A673 (cell line): ENCODE measurements at regions not wholly inside any gene's neighbourhood (a gene's known extent, or its start where the extent isn't known, plus 50 kb on each side); places are given as distances from the start of the nearest gene placed in this dataset.

ENCODE experiments used
- BruUV-seq: library from RNA; stranded (reverse); fragments of 400-500 nt; replicated peaks from 2 replicates; lab custom pipeline; 2021; lab: Mats Ljungman, UMichigan
- CTCF ChIA-PET: fragments of 300-600 bp; sonication (Branson Sonifier 250); formaldehyde crosslinking; loops from one replicate; lab custom pipeline; 2022; ENCODE audit warnings: antibody characterized with exemption; lab: Charles Lee
- POLR2A ChIA-PET: fragments of 300-600 bp; sonication (Branson Sonifier 250); formaldehyde crosslinking; loops from one replicate; lab custom pipeline; 2022; ENCODE audit warnings: antibody characterized with exemption; ENCODE audit not compliant: low non-redundant PET; lab: Charles Lee
- DNase-seq: peaks from one replicate; pipeline ENCODE4 v3.0.0-alpha.2; 2015; ENCODE audit warnings: low spot score
- H3K27ac ChIP-seq: fragments of 200-600 bp; sonication (generic); 2 replicates; pipeline ENCODE4 v1.5.1; 2016; ENCODE audit warnings: mixed run types, low read depth, mild to moderate bottlenecking, mixed read lengths, antibody characterized with exemption, low read length; ENCODE audit not compliant: poor library complexity, severe bottlenecking
- H3K27me3 ChIP-seq: fragments of 200-600 bp; sonication (generic); replicated peaks from 2 replicates; pipeline ENCODE4 v1.6.1; 2017; ENCODE audit warnings: mixed run types, low read depth, mild to moderate bottlenecking, mixed read lengths, antibody characterized with exemption, low read length; ENCODE audit not compliant: insufficient read depth, poor library complexity
- H3K36me3 ChIP-seq: fragments of 200-600 bp; sonication (generic); 2 replicates; pipeline ENCODE4 v1.6.1; 2016; ENCODE audit warnings: mixed run types, mild to moderate bottlenecking, mixed read lengths, antibody characterized with exemption, low read length; ENCODE audit not compliant: insufficient read depth, poor library complexity, severe bottlenecking
- H3K4me1 ChIP-seq: fragments of 200-600 bp; sonication (generic); 2 replicates; pipeline ENCODE4 v1.6.1; 2017; ENCODE audit warnings: mixed run types, mild to moderate bottlenecking, mixed read lengths, antibody characterized with exemption, low read length; ENCODE audit not compliant: insufficient read depth, poor library complexity, severe bottlenecking
- H3K4me3 ChIP-seq: fragments of 200-600 bp; sonication (generic); 2 replicates; pipeline ENCODE4 v1.5.1; 2016; ENCODE audit warnings: low read depth, mixed run types, mild to moderate bottlenecking, mixed read lengths, low read length; ENCODE audit not compliant: poor library complexity, severe bottlenecking
- H3K9me3 ChIP-seq: fragments of 200-600 bp; sonication (generic); 2 replicates; pipeline ENCODE4 v1.6.1; 2016; ENCODE audit warnings: mixed run types, low read depth, mild to moderate bottlenecking, mixed read lengths, antibody characterized with exemption, low read length; ENCODE audit not compliant: poor library complexity, severe bottlenecking
- CTCF ChIP-seq: fragments of 300-800, 200-600 bp; sonication (generic); conservative IDR thresholded peaks from 2 replicates; pipeline ENCODE4 v1.5.1; 2017; ENCODE audit warnings: low read depth, mild to moderate bottlenecking, antibody characterized with exemption, low read length, moderate library complexity, mixed read lengths
- EZH2 ChIP-seq: fragments of 200-600 bp; sonication (generic); IDR thresholded peaks from 2 replicates; pipeline ENCODE4 v1.6.1; 2017; ENCODE audit warnings: borderline replicate concordance, low read depth, mild to moderate bottlenecking, mixed read lengths, antibody characterized with exemption, low read length; ENCODE audit not compliant: poor library complexity, severe bottlenecking
- intact Hi-C: fragments of 100-400 bp; cut with micrococcal nuclease; formaldehyde crosslinking; loops from one replicate; pipeline ENCODE4 v1.10.0; 2022; ENCODE audit not compliant: unreplicated experiment

- peak; percentile 76 for DNase-seq
- Histone ChIP-seq H3K4me1 (no peaks in the 10 kb centered on the region), H3K27me3 (peaks cover 31% of the 10 kb centered on the region), H3K36me3 (no peaks in the 10 kb centered on the region), H3K27ac (no peak overlapping the region), H3K4me3 (no peak overlapping the region), H3K9me3 (no peaks in the 10 kb centered on the region)
- ChIA-PET POLR2A (interaction anchor here (0.6 to 0.7 kb wide), 2 partner anchors 55 to 101 kb away, joined by 3 to 4 read pairs; no protein-coding TSS in a partner anchor), CTCF (interaction anchor here (0.5 to 1.1 kb wide), 3 partner anchors 14 to 627 kb away, joined by 4 to 9 read pairs (median 6); no protein-coding TSS in a partner anchor)
- intact Hi-C loops = loop anchor here (5.0 to 10.0 kb wide), 2 partner anchors 611 to 1028 kb away; no protein-coding TSS in a partner anchor
- TF ChIP-seq CTCF = peak; percentile 86
- TF ChIP-seq EZH2 = no peak
- no TSS peak for BruUV-seq
Observed at GRCh38 chr16:6643080-6643686, 689.5 kb upstream of the RBFOX1 start.

GRCh38 chr16:6642271-6642670 lies 690.4 kb upstream of the RBFOX1 start:
- Histone ChIP-seq H3K4me1 (no peaks in the 10 kb centered on the region), H3K36me3 (no peaks in the 10 kb centered on the region), H3K9me3 (no peaks in the 10 kb centered on the region), H3K4me3 (no peak overlapping the region), H3K27ac (no peak overlapping the region), H3K27me3 (peaks cover 31% of the 10 kb centered on the region)
- ChIA-PET POLR2A (interaction anchor here (0.7 kb wide), 1 partner anchor 100 kb away, joined by 4 read pairs; no protein-coding TSS in a partner anchor), CTCF (no interaction called here)
- no TSS peak for BruUV-seq
- TF ChIP-seq CTCF = no peak
- no peak for TF ChIP-seq EZH2
- intact Hi-C loops = loop anchor here (5.0 to 10.0 kb wide), 2 partner anchors 610 to 1027 kb away; no protein-coding TSS in a partner anchor
- no peak for DNase-seq

GRCh38 chr16:6641091-6641490 lies 691.6 kb upstream of the RBFOX1 start:
- TF ChIP-seq EZH2 (no peak), CTCF (no peak)
- POLR2A ChIA-PET = no interaction called here

More at GRCh38 chr16:6641091-6641490, 691.6 kb upstream of the RBFOX1 start:
- intact Hi-C loops = loop anchor here (5.0 to 10.0 kb wide), 2 partner anchors 609 to 1026 kb away; no protein-coding TSS in a partner anchor
- H3K9me3 ChIP-seq = no peaks in the 10 kb centered on the region
- no peak for DNase-seq
- H3K4me1 ChIP-seq = no peaks in the 10 kb centered on the region
- no peaks in the 10 kb centered on the region for H3K36me3 ChIP-seq
- no peak overlapping the region for H3K27ac ChIP-seq
- peaks cover 23% of the 10 kb centered on the region for H3K27me3 ChIP-seq
- CTCF ChIA-PET = no interaction called here
- H3K4me3 ChIP-seq = no peak overlapping the region
- no TSS peak for BruUV-seq
